Stomach (tissue), 4 donors: ENCODE measurements at regions not wholly inside any gene's neighbourhood (a gene's known extent, or its start where the extent isn't known, plus 50 kb on each side); places are given as distances from the start of the nearest gene placed in this dataset.

Experiments
- CTCF ChIP-seq, 7 experiments: fragments of 450-650 bp in 4 of 7; fragments of 200-600 bp in 3 of 7; sonication (generic) in 3 of 7; IDR thresholded peaks; one replicate each; pipeline ENCODE4 v1.5.1; 2016 to 2019; ENCODE audit warnings: antibody characterized with exemption in 7 of 7, control low read depth in 2 of 7, mild to moderate bottlenecking in 1 of 7
- POLR2A ChIP-seq, 4 donors: fragments of 450-650 bp; IDR thresholded peaks; one replicate each; pipeline ENCODE4 v1.6.1; 2016; ENCODE audit warnings: antibody characterized with exemption in 4 of 4, control low read depth in 2 of 4, mild to moderate bottlenecking in 1 of 4, moderate library complexity in 1 of 4
- POLR2AphosphoS5 ChIP-seq, 3 donors: sonication (generic); formaldehyde crosslinking; IDR thresholded peaks; one replicate each; pipeline ENCODE4 v1.6.1; 2016; ENCODE audit warnings: antibody characterized with exemption in 3 of 3

- TF ChIP-seq CTCF (IDR thresholded peaks at IDR 0.05), result no peak
- no peak for TF ChIP-seq POLR2AphosphoS5 (IDR thresholded peaks at IDR 0.05)
- no peak for TF ChIP-seq POLR2A (IDR thresholded peaks at IDR 0.05)
Observed at GRCh38 chr15:81752974-81753373, 292.8 kb downstream of the MEX3B start.
